H1 (cell line): ENCODE measurements at regions not wholly inside any gene's neighbourhood (a gene's known extent, or its start where the extent isn't known, plus 50 kb on each side); places are given as distances from the start of the nearest gene placed in this dataset.

Experiments used
- CTCF ChIA-PET: fragments of 300-600 bp; sonication (Branson Sonifier 250); formaldehyde crosslinking; loops from one replicate; lab custom pipeline; 2021; ENCODE audit not compliant: partially characterized antibody; lab: Charles Lee
- POLR2A ChIA-PET: fragments of 300-600 bp; sonication (Branson Sonifier 250); formaldehyde crosslinking; loops from one replicate; lab custom pipeline; 2021; ENCODE audit warnings: inconsistent platforms; ENCODE audit not compliant: partially characterized antibody; lab: Charles Lee
- DNase-seq, 2 experiments: peaks; one replicate each; pipeline versions ENCODE4 v3.0.0 to v3.0.0-alpha.2; 2010 to 2022; ENCODE audit warnings: low spot score in 2 of 2, low read depth in 1 of 2, mixed read lengths in 1 of 2
- FAIRE-seq: peaks from 2 replicates; lab custom pipeline; 2011; peaks lifted over from hg19 to GRCh38; lab: Jason Lieb, UNC
- H2AFZ ChIP-seq: 2 replicates; pipeline ENCODE4 v1.8.1; 2012; ENCODE audit warnings: low read length, inconsistent platforms
- H2AK5ac ChIP-seq: 2 replicates; pipeline ENCODE4 v1.6.1; 2013; ENCODE audit warnings: low read depth, low read length
- H2BK120ac ChIP-seq: replicated peaks from 2 replicates; pipeline ENCODE3; 2013; ENCODE audit warnings: low read depth, low read length, inconsistent platforms
- H2BK12ac ChIP-seq: 2 replicates; pipeline ENCODE4 v1.6.1; 2013; ENCODE audit warnings: low read depth, low read length
- H2BK15ac ChIP-seq: 2 replicates; pipeline ENCODE4 v1.6.1; 2013; ENCODE audit warnings: low read length
- H2BK20ac ChIP-seq: 2 replicates; pipeline ENCODE4 v1.6.1; 2013; ENCODE audit warnings: low read length
- H2BK5ac ChIP-seq: 2 replicates; pipeline ENCODE4 v1.6.1; 2013; ENCODE audit warnings: low read depth, low read length
- H3K14ac ChIP-seq: 2 replicates; pipeline ENCODE4 v1.6.1; 2013; ENCODE audit warnings: inconsistent platforms; ENCODE audit not compliant: insufficient read length
- H3K18ac ChIP-seq: 2 replicates; pipeline ENCODE4 v1.6.1; 2013; ENCODE audit warnings: low read length; ENCODE audit errors: extremely low read depth
- H3K23ac ChIP-seq: 2 replicates; pipeline ENCODE4 v1.6.1; 2013; ENCODE audit warnings: inconsistent platforms; ENCODE audit not compliant: insufficient read length
- H3K23me2 ChIP-seq: 2 replicates; pipeline ENCODE4 v1.6.1; 2013; ENCODE audit warnings: low read depth, low read length
- H3K27ac ChIP-seq: 2 replicates; pipeline ENCODE4 v1.6.1; 2011; ENCODE audit warnings: low read depth, low read length, inconsistent platforms
- H3K27me3 ChIP-seq, 4 experiments: replicated peaks in 1 of 4; 1 replicate in 1 of 4; 2 replicates in 3 of 4; pipeline versions ENCODE4 v1.6.1 to v1.8.1; 2011 to 2013; ENCODE audit warnings: low read length in 3 of 4, mild to moderate bottlenecking in 3 of 4, inconsistent platforms in 2 of 4, mixed read lengths in 2 of 4, moderate library complexity in 1 of 4; ENCODE audit not compliant: control insufficient read depth in 3 of 4, insufficient read depth in 3 of 4; ENCODE audit errors: extremely low read depth in 1 of 4
- H3K36me3 ChIP-seq, 4 experiments: 2 replicates each; pipeline versions ENCODE4 v1.6.1 to v1.8.1; 2011 to 2013; ENCODE audit warnings: mild to moderate bottlenecking in 4 of 4, low read length in 3 of 4, moderate library complexity in 2 of 4, control low read depth in 1 of 4, inconsistent platforms in 1 of 4; ENCODE audit not compliant: insufficient read depth in 4 of 4, control insufficient read depth in 2 of 4
- H3K4ac ChIP-seq: replicated peaks from 2 replicates; pipeline ENCODE3; 2013; ENCODE audit warnings: low read length, low read depth, mixed read lengths, inconsistent platforms; ENCODE audit not compliant: insufficient read length
- H3K4me1 ChIP-seq, 4 experiments: replicated peaks in 1 of 4; 1 replicate in 1 of 4; 2 replicates in 3 of 4; pipeline versions ENCODE4 v1.6.1 to v1.8.1; 2011 to 2013; ENCODE audit warnings: low read length in 3 of 4, inconsistent platforms in 2 of 4, mixed read lengths in 1 of 4; ENCODE audit not compliant: insufficient read depth in 4 of 4, control insufficient read depth in 3 of 4
- H3K4me2 ChIP-seq, 2 experiments: 2 replicates each; pipeline versions ENCODE4 v1.6.1 to v1.8.1; 2011 to 2013; ENCODE audit warnings: low read depth in 2 of 2, low read length in 2 of 2, control low read depth in 1 of 2, inconsistent platforms in 1 of 2, mild to moderate bottlenecking in 1 of 2; ENCODE audit not compliant: insufficient read depth in 1 of 2
- H3K4me3 ChIP-seq, 4 experiments: fragments of 200-600, 300-600 bp in 1 of 4; sonication (generic), shearing (Covaris generic), sonication (Bioruptor Twin) in 1 of 4; 2 replicates each; pipeline versions ENCODE4 v1.5.1 to v1.8.1; 2011 to 2016; ENCODE audit warnings: low read length in 4 of 4, low read depth in 3 of 4, control low read depth in 2 of 4, inconsistent platforms in 2 of 4, mild to moderate bottlenecking in 2 of 4, mixed read lengths in 1 of 4, moderate library complexity in 1 of 4; ENCODE audit not compliant: insufficient read depth in 2 of 4; ENCODE audit errors: extremely low read depth in 1 of 4
- H3K56ac ChIP-seq: replicated peaks from 2 replicates; pipeline ENCODE3; 2013; ENCODE audit warnings: low read depth, mild to moderate bottlenecking, mixed read lengths, low read length, inconsistent platforms; ENCODE audit not compliant: insufficient read length
- H3K79me1 ChIP-seq: 2 replicates; pipeline ENCODE4 v1.6.1; 2013; ENCODE audit warnings: low read depth, low read length, control low read depth
- H3K79me2 ChIP-seq, 2 experiments: 2 replicates each; pipeline versions ENCODE4 v1.6.1 to v1.8.1; 2012 to 2013; ENCODE audit warnings: low read length in 2 of 2, mild to moderate bottlenecking in 2 of 2, inconsistent platforms in 1 of 2; ENCODE audit not compliant: insufficient read depth in 2 of 2, control insufficient read depth in 1 of 2
- H3K9ac ChIP-seq, 4 experiments: replicated peaks in 1 of 4; 1 replicate in 1 of 4; 2 replicates in 3 of 4; pipeline versions ENCODE4 v1.6.1 to v1.8.1; 2011 to 2013; ENCODE audit warnings: low read depth in 3 of 4, low read length in 3 of 4, control low read depth in 2 of 4, mild to moderate bottlenecking in 2 of 4, moderate library complexity in 2 of 4, inconsistent platforms in 1 of 4; ENCODE audit errors: extremely low read depth in 1 of 4
- H3K9me3 ChIP-seq, 2 experiments: 2 replicates each; pipeline versions ENCODE4 v1.6.1 to v1.8.1; 2012 to 2013; ENCODE audit warnings: mild to moderate bottlenecking in 2 of 2, moderate library complexity in 2 of 2, control low read depth in 1 of 2, inconsistent platforms in 1 of 2, low read depth in 1 of 2, low read length in 1 of 2, mixed read lengths in 1 of 2; ENCODE audit not compliant: insufficient read depth in 2 of 2
- H4K20me1 ChIP-seq, 2 experiments: replicated peaks in 1 of 2; 2 replicates each; pipeline versions ENCODE3 to v1.8.1; 2011 to 2013; ENCODE audit warnings: inconsistent platforms in 2 of 2, low read length in 2 of 2, mild to moderate bottlenecking in 1 of 2; ENCODE audit not compliant: insufficient read depth in 2 of 2, control insufficient read depth in 1 of 2
- H4K5ac ChIP-seq: 2 replicates; pipeline ENCODE4 v1.6.1; 2013; ENCODE audit warnings: low read length, low read depth, mixed read lengths, inconsistent platforms; ENCODE audit not compliant: insufficient read length
- H4K8ac ChIP-seq: 2 replicates; pipeline ENCODE4 v1.8.0; 2013; ENCODE audit warnings: mild to moderate bottlenecking, moderate library complexity, low read length, inconsistent platforms; ENCODE audit not compliant: insufficient read depth; ENCODE audit errors: extremely low read depth
- H4K91ac ChIP-seq: replicated peaks from 2 replicates; pipeline ENCODE3; 2013; ENCODE audit warnings: low read length, mixed read lengths, inconsistent platforms; ENCODE audit not compliant: insufficient read length
- CBX5 ChIP-seq: fragments of 300-800, 300-1000 bp; sonication (generic); IDR thresholded peaks from 2 replicates; pipeline ENCODE4 v1.7.1; 2016; ENCODE audit warnings: antibody characterized with exemption, low read length, low read depth
- RNF2 ChIP-seq: fragments of 200-900, 300-1000 bp; sonication (generic); IDR thresholded peaks from 2 replicates; pipeline ENCODE4 v1.7.1; 2016; ENCODE audit warnings: borderline replicate concordance, low read depth, mild to moderate bottlenecking, antibody characterized with exemption, low read length; ENCODE audit not compliant: poor library complexity, severe bottlenecking; ENCODE audit errors: missing control alignments
- WGBS, 2 experiments: shearing (Covaris generic) in 1 of 2; methylation state at CpG; one replicate each; pipeline versions ENCODE4 v1.1.6 to v1.1.7; 2013 to 2015; ENCODE audit warnings: low lambda C conversion rate in 2 of 2, mixed read lengths in 2 of 2, inconsistent platforms in 1 of 2, low coverage in 1 of 2, missing lambda C conversion rate in 1 of 2; ENCODE audit not compliant: insufficient replicate concordance in 2 of 2, insufficient coverage in 1 of 2, insufficient read length in 1 of 2; ENCODE audit errors: extremely low coverage in 1 of 2, missing lambda C conversion rate in 1 of 2; 5-methylcytosine and 5-hydroxymethylcytosine counted together

DNA sequence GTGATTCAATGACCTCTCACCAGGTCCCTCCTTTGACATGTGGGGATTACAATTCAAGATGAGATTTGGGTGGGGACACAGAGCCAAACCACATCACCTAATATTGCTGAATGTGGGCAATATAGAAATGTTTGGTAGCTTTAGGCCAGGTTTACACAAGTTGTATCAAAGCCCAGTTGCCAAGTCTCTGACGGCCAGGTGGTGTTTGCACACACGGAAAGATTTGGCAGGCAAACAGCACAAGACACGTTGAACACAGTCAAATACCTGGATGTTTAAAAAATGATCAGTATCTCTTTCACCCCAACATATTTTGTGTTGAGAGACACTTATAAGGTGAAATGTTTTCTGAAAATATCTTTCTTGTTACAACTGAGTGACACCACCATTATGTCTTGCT, 294.4 kb upstream of the MKI67 start:
- H3K27ac ChIP-seq = no peak overlapping the region
- H4K20me1 ChIP-seq = no peaks in the 10 kb centered on the region
- H3K4me3 ChIP-seq = no peak overlapping the region
- H3K18ac ChIP-seq = no peak overlapping the region
- H3K4me1 ChIP-seq = no peaks in the 10 kb centered on the region
- TF ChIP-seq CBX5 (no peak), RNF2 (no peak)
- H4K8ac ChIP-seq = no peak overlapping the region
- no peak overlapping the region for H2BK15ac ChIP-seq
- no peaks in the 10 kb centered on the region for H3K23me2 ChIP-seq
- H4K91ac ChIP-seq = no peak overlapping the region
- no peak overlapping the region for H3K14ac ChIP-seq
- no peak overlapping the region for H2BK120ac ChIP-seq
- no peak for FAIRE-seq
- H3K9ac ChIP-seq = no peak overlapping the region
- H2BK12ac ChIP-seq = no peak overlapping the region
- H3K9me3 ChIP-seq = no peaks in the 10 kb centered on the region
- H2AK5ac ChIP-seq = no peak overlapping the region
- no peak overlapping the region for H3K23ac ChIP-seq
- H3K27me3 ChIP-seq = no peaks in the 10 kb centered on the region
- H3K36me3 ChIP-seq = no peaks in the 10 kb centered on the region
- no peaks in the 10 kb centered on the region for H3K79me1 ChIP-seq
- H2BK5ac ChIP-seq = no peak overlapping the region
- H3K79me2 ChIP-seq = no peaks in the 10 kb centered on the region
- no peak overlapping the region for H2BK20ac ChIP-seq
- WGBS, 2 experiments = 86% methylated on average over 3 of the region's 3 CpGs; no CpG with 5 or more reads in 1 of the 2 experiments
- no peak overlapping the region for H4K5ac ChIP-seq
- no peak overlapping the region for H2AFZ ChIP-seq
- no peak overlapping the region for H3K56ac ChIP-seq
- no peak overlapping the region for H3K4me2 ChIP-seq
- ChIA-PET CTCF (interaction anchor here (0.8 to 3.1 kb wide), 3 partner anchors 105 to 157 kb away, joined by 4 to 10 read pairs (median 4); no protein-coding TSS in a partner anchor), POLR2A (no interaction called here)
- no peak overlapping the region for H3K4ac ChIP-seq
- DNase-seq = peak in 1 of 2 experiments; percentile 13
